Neural crest cell (in vitro differentiated cells): ENCODE measurements at regions not wholly inside any gene's neighbourhood (a gene's known extent, or its start where the extent isn't known, plus 50 kb on each side); places are given as distances from the start of the nearest gene placed in this dataset.

Experiments
- DNase-seq: peaks from one replicate; pipeline ENCODE4 v3.0.0; 2021; ENCODE audit warnings: low read depth, mixed read lengths, low spot score
- H3K27ac Mint-ChIP-seq: one replicate; pipeline ENCODE4 v1.8.0; 2021; ENCODE audit warnings: mild to moderate bottlenecking, mixed read lengths; ENCODE audit not compliant: unreplicated experiment
- H3K27me3 Mint-ChIP-seq: 2 replicates; pipeline ENCODE4 v1.8.0; 2021; ENCODE audit warnings: low read depth, mild to moderate bottlenecking, mixed read lengths
- H3K36me3 Mint-ChIP-seq: 2 replicates; pipeline ENCODE4 v1.8.0; 2021; ENCODE audit warnings: low read depth, mild to moderate bottlenecking, mixed read lengths
- H3K4me1 Mint-ChIP-seq: 2 replicates; pipeline ENCODE4 v1.8.0; 2021; ENCODE audit warnings: mixed read lengths
- H3K4me3 Mint-ChIP-seq: one replicate; pipeline ENCODE4 v1.8.0; 2021; ENCODE audit warnings: mild to moderate bottlenecking, mixed read lengths
- H3K9me3 Mint-ChIP-seq: 2 replicates; pipeline ENCODE4 v1.8.0; 2021; ENCODE audit warnings: mixed read lengths
- CTCF ChIP-seq: fragments of 200-600 bp; sonication (generic); conservative IDR thresholded peaks from 2 replicates; pipeline ENCODE4 v1.5.0; 2021; ENCODE audit warnings: antibody characterized with exemption, mild to moderate bottlenecking

- DNase-seq = no peak
- Mint-ChIP-seq H3K27me3 (peaks cover 3% of the 10 kb centered on the region), H3K4me3 (peak overlapping the region; percentile 91), H3K27ac (no peak overlapping the region), H3K36me3 (no peaks in the 10 kb centered on the region), H3K9me3 (no peaks in the 10 kb centered on the region), H3K4me1 (peaks cover 35% of the 10 kb centered on the region)
- TF ChIP-seq CTCF = no peak
Observed at GRCh38 chr1:21344750-21345443, 54.6 kb upstream of the ECE1 start.

GRCh38 chr1:21344098-21344749, 54.0 kb upstream of the ECE1 start:
- Mint-ChIP-seq H3K9me3 (no peaks in the 10 kb centered on the region), H3K27ac (no peak overlapping the region), H3K4me1 (peaks cover 35% of the 10 kb centered on the region), H3K4me3 (peak overlapping the region; percentile 91), H3K27me3 (peaks cover 3% of the 10 kb centered on the region), H3K36me3 (no peaks in the 10 kb centered on the region)
- no peak for TF ChIP-seq CTCF
- no peak for DNase-seq

- peak overlapping the region; percentile 91 for H3K4me3 Mint-ChIP-seq
- H3K27ac Mint-ChIP-seq = no peak overlapping the region
- DNase-seq = no peak
- no peaks in the 10 kb centered on the region for H3K9me3 Mint-ChIP-seq
- H3K4me1 Mint-ChIP-seq = peaks cover 35% of the 10 kb centered on the region
- no peaks in the 10 kb centered on the region for H3K36me3 Mint-ChIP-seq
- H3K27me3 Mint-ChIP-seq = peaks cover 3% of the 10 kb centered on the region
- no peak for TF ChIP-seq CTCF
Observed at GRCh38 chr1:21342961-21343838, 52.9 kb upstream of the ECE1 start.

GRCh38 chr1:21341517-21342078, 51.3 kb upstream of the ECE1 start:
- peak overlapping the region; percentile 65 for H3K27ac Mint-ChIP-seq

More at GRCh38 chr1:21341517-21342078, 51.3 kb upstream of the ECE1 start:
- Mint-ChIP-seq H3K9me3 (no peaks in the 10 kb centered on the region), H3K36me3 (no peaks in the 10 kb centered on the region), H3K4me1 (peaks cover 39% of the 10 kb centered on the region), H3K27me3 (peaks cover 3% of the 10 kb centered on the region), H3K4me3 (peak overlapping the region; percentile 43)
- no peak for DNase-seq
- no peak for TF ChIP-seq CTCF
